ENCODE measurements at regions not wholly inside any gene's neighbourhood (a gene's known extent, or its start where the extent isn't known, plus 50 kb on each side); places are given as distances from the start of the nearest gene placed in this dataset.

DNA sequence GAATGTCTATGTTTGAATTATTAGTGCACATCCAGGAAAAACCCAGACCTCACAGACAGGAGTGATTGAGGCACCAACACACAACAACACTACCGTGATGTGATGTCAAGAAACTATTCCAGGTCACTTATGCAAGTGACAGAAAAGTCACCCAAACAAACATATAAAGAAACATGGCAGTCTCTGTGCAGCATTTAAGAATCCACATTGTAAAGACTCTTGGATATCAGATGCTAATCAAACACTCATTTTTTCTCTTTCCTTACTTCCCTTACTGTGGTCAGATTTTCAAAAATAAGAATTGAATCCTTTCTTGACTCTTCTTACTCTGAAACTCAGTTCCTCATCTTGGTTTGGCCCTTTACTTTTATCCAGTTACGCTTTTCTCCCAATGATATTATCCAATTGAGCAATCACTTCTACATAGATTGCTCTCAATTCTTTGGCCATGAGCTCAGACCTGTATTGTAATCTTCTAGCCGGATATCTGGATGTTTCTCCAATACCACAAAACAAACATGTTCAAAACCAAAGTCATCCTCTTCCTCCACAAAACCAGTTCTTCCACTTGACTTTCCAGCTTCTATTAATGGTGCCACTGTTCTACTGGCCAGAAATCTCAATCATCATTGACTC lies 115.4 kb downstream of the DUSP6 start:
- TF ChIP-seq, protein P1, sequence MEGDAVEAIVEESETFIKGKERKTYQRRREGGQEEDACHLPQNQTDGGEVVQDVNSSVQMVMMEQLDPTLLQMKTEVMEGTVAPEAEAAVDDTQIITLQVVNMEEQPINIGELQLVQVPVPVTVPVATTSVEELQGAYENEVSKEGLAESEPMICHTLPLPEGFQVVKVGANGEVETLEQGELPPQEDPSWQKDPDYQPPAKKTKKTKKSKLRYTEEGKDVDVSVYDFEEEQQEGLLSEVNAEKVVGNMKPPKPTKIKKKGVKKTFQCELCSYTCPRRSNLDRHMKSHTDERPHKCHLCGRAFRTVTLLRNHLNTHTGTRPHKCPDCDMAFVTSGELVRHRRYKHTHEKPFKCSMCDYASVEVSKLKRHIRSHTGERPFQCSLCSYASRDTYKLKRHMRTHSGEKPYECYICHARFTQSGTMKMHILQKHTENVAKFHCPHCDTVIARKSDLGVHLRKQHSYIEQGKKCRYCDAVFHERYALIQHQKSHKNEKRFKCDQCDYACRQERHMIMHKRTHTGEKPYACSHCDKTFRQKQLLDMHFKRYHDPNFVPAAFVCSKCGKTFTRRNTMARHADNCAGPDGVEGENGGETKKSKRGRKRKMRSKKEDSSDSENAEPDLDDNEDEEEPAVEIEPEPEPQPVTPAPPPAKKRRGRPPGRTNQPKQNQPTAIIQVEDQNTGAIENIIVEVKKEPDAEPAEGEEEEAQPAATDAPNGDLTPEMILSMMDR (IDR thresholded peaks at IDR 0.05; ENCODE audit: low read depth, low read length, poor library complexity, severe bottlenecking) = no peak
- TF ChIP-seq EZH2phosphoT487 (IDR thresholded peaks at IDR 0.05; ENCODE audit: borderline replicate concordance, low read length) = no peak

Data from DOHH2 (cell line).